GM10248 (cell line): ENCODE measurements at regions not wholly inside any gene's neighbourhood (a gene's known extent, or its start where the extent isn't known, plus 50 kb on each side); places are given as distances from the start of the nearest gene placed in this dataset.

Experiments
- CTCF ChIA-PET: fragments of 300-600 bp; sonication (Branson Sonifier 250); formaldehyde crosslinking; extraction: SDS; loops from one replicate; lab custom pipeline; 2021; ENCODE audit warnings: antibody characterized with exemption; lab: Yijun Ruan, JAX
- POLR2A ChIA-PET: fragments of 350-650 bp; sonication (Branson Sonifier 250); formaldehyde crosslinking; extraction: SDS; loops from one replicate; lab custom pipeline; 2020; ENCODE audit warnings: antibody characterized with exemption; lab: Yijun Ruan, JAX
- DNase-seq: peaks from one replicate; pipeline ENCODE4 v3.0.0; 2012; ENCODE audit errors: extremely low spot score
- CTCF ChIP-seq: IDR thresholded peaks from 2 replicates; pipeline ENCODE4 v1.5.1; 2012; ENCODE audit warnings: mild to moderate bottlenecking, low read depth; ENCODE audit errors: extremely low read depth, missing control alignments, control extremely low read depth

- no peak for DNase-seq
- no peak for TF ChIP-seq CTCF
- CTCF ChIA-PET = no interaction called here
- POLR2A ChIA-PET = no interaction called here
Observed at GRCh38 chr2:206219957-206220356, 54.5 kb upstream of the ZDBF2 start.

DNA sequence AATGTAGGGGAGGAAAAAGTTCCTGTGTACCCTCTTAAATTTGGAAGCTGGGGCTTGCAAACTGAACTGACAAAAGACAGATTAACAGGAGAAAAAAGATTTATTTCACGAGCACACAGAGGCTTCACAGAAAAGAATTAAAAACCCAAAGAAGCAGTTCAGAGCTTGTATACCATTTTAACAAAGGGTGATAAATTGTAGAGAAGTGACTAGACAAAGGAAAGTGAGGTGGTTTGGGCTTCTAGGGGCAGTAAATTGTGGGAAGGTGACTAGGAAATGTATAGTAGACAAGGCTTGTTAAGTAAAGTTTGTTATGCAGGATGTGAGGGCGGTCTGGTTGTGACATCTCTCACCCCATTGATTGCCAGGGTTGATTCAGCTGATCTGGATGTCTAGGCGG is 53.5 kb upstream of the ZDBF2 start:
- ChIA-PET POLR2A (no interaction called here), CTCF (no interaction called here)
- DNase-seq = no peak
- no peak for TF ChIP-seq CTCF
